Fibroblast of the aortic adventitia (primary cell): ENCODE measurements at regions not wholly inside any gene's neighbourhood (a gene's known extent, or its start where the extent isn't known, plus 50 kb on each side); places are given as distances from the start of the nearest gene placed in this dataset.

Source experiments
- DNase-seq: peaks from one replicate; pipeline ENCODE4 v3.0.0-alpha.2; 2010; ENCODE audit warnings: low read depth
- H3K4me3 ChIP-seq: 2 replicates; pipeline ENCODE4 v1.5.1; 2011; ENCODE audit warnings: low read depth, mild to moderate bottlenecking, control low read depth, low read length, moderate library complexity
- CTCF ChIP-seq: IDR thresholded peaks from 2 replicates; pipeline ENCODE4 v1.5.1; 2011; ENCODE audit warnings: mild to moderate bottlenecking, low read length, control low read depth, inconsistent platforms; ENCODE audit not compliant: insufficient read depth

GRCh38 chr6:101224751-101225150 lies 168.8 kb upstream of the GRIK2 start:
- H3K4me3 ChIP-seq: no peak overlapping the region
- TF ChIP-seq CTCF: no peak
- no peak for DNase-seq

DNA sequence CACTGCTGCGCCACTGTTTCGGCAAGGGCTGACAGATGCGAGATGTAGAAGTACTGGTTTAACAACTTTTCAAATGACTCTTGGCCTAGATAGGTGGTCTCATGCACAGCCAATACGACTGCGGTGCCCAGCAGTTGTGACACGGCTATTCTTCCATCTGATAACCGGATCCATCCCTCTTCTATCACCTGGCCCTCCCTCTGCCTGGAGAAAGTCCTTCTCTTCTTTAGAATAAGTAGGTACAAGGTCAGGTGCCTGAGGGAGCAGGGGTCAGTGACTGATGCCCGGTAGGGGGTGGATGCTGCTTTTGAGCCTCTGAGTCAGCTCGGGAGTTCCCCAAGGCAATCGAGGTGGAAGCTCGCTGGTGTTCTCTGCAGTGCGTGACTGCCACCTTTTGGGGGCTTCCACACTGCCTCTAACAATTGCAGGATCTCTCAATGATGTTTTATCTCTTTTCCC lies 166.8 kb upstream of the GRIK2 start:
- peak; percentile 9 for DNase-seq
- no peak overlapping the region for H3K4me3 ChIP-seq
- TF ChIP-seq CTCF: peak; percentile 4

DNA sequence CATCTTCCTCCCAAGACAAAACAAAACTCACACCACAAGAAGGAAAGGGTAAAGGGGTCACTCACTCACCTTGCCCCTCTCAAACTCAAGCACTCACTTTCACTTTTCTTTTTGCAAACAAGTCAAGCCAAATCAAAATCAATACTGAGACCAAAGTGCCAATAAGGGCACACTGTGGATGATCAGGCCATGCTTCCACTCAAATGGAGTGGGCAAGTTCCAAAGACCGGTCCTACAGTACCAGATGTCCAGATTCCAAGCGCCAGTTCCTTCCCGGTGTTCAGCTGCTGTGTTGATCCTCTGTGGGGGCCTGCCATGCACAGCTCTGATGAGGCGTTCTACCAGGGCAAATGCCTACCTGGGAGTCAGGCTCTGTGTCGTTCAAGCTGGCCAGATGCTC lies 162.6 kb upstream of the GRIK2 start:
- DNase-seq: no peak
- H3K4me3 ChIP-seq: no peak overlapping the region
- TF ChIP-seq CTCF: no peak

DNA sequence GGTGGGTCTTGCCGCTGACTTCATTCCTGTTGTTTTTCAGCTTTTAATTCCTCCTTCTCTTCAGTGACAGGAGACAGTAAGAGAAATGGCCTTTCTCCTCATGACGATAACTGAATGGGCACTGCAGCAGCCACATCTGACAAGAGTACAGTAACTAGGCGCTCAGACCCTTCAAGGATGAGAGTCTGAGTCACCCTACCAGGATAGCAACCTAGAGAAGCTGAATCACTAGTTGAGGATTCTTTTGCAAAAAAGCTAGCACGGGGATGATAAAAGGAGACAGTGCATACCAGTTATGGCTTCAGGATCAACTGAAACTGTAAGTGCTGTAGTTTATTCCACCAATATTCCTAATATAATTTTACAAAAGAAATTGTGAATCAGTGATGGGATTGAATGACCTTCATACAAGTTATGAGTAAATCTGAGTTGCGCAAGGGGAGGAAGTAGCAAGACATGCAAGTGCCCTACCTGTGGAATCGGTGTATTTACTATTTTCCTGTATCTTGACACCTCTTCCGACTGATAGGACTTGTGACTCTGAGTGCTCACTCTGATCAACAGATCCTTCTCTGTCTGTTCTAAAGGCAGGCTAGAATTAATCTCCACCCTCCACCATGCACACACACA lies 161.8 kb upstream of the GRIK2 start:
- TF ChIP-seq CTCF: no peak

DNA sequence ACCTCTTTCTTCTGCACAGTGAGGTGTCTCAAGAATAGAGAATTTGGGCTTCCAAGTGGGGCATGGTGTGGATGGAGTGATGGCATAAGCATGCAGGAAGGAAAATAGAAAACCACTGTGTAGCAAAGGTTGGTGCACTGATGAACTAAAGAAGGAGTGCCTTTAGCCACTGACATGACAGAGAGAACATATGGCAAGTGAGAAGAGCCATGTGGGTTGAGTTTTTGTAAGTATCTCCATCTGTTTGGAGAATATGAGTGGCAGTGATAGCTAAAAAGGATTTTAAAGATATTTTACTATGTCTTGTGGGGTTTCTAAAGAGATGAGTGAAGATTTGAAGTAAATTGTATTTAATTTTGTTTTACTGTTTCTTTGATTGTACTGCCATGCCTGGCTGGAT lies 160.5 kb upstream of the GRIK2 start:
- DNase-seq: no peak
- no peak for TF ChIP-seq CTCF
- H3K4me3 ChIP-seq: no peak overlapping the region

More for the DNA sequence above, 161.8 kb upstream of the GRIK2 start:
- DNase-seq: no peak
- no peak overlapping the region for H3K4me3 ChIP-seq

- no peak for DNase-seq
- no peak for TF ChIP-seq CTCF
These were observed 156.8 kb upstream of the GRIK2 start for GRCh38 chr6:101236709-101237108.

DNA sequence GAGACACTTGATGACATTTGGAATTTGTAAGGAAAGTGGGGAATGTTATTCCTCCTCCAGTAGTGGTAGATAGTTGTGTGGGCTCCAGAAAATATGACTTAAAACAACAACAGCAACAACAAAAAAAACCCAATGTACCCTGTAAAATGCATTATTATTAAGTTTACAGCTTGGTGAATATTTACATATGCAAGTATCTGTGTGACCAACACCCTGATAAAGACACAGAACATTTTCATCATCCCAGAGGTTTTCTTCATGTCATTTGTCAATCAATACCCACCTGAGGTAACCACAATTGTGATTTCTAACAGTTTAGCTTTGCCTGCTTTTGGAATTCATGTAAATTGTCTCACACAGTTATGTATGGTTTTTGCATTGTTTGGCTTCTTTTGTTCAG lies 152.1 kb upstream of the GRIK2 start:
- DNase-seq: no peak
- no peak for TF ChIP-seq CTCF
- H3K4me3 ChIP-seq: no peak overlapping the region

More at GRCh38 chr6:101236709-101237108, 156.8 kb upstream of the GRIK2 start:
- no peak overlapping the region for H3K4me3 ChIP-seq
